HG03097 (cell line): ENCODE measurements at regions not wholly inside any gene's neighbourhood (a gene's known extent, or its start where the extent isn't known, plus 50 kb on each side); places are given as distances from the start of the nearest gene placed in this dataset.
"Not testable (repeated sequence)": the region's sequence is repeated elsewhere in the genome, so short reads cannot be mapped to it uniquely, and the experiment has no call there.

Source experiments
- ATAC-seq: cut with Tn5 transposase; IDR thresholded peaks from one replicate; pipeline ENCODE4 v1.9.1; 2021; ENCODE audit not compliant: unreplicated experiment, low FRiP score

DNA sequence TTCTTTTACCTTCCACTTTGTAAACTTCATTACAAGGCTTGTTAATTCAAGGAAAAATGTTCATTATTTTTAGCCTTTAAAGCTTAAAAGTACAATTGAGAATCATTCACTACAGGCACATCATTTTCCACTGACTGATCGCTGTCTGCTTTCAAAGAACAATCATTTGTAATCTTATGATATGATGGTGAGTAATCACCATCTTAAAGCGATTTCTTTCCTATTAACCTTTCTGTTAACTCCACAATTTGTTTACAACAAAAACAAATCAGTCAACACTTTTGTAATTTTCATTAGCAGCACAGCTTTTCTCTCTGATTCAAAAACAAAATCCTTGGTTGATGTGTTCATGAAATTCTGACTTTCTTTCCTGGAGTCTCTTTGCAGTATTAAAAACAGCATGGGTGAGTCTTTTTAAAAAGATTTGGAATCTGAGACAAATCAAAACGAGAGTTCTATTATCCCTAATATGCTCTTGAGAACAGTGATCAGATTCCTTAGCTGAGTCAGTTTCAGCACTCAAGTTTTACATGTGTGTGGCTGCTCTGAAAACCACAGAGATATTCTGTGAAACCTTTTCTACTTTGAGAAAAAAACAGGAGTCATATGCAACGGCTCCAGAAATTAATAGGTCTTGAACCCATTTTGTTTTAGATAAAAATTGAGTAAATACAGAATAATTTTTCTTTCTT, 145.8 kb upstream of the TMPRSS15 start:
- ATAC-seq = no peak

DNA sequence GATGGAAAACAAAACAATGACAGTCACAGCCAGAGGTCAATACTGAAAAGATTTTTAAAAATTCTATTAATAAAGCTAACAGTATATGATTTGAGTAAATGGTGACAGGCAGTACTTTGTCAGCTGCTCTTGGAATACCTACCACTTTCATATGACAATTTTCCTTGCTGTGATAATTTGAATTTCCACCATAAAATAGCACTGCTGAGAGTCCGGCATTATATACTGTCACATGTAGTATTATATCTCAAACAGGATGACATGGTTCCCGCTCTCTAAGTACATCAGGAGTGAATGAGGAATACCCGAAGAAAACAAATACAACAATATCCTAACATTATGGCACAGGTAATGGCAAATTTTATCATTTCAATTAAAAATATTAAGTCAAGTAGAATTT, 146.8 kb upstream of the TMPRSS15 start:
- ATAC-seq = no peak

DNA sequence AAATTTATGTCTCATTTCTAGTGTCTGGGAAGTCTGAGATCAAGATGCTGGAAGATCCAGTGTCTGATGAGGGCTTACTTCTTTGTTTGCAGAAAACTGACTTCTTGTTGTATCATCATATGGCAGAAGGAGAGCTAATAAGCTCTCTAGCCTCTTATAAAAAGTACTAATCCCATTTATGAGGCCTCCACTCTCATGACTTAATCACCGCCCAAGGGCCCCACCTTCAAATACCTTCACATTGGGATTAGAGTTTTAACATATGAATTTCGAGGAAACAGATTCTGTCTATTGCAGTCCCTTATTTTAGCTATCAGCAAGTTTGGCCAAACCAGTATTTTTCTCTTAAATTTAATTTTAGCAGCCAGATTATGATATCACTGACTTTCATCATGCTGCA, 150.2 kb upstream of the TMPRSS15 start:
- no peak for ATAC-seq

DNA sequence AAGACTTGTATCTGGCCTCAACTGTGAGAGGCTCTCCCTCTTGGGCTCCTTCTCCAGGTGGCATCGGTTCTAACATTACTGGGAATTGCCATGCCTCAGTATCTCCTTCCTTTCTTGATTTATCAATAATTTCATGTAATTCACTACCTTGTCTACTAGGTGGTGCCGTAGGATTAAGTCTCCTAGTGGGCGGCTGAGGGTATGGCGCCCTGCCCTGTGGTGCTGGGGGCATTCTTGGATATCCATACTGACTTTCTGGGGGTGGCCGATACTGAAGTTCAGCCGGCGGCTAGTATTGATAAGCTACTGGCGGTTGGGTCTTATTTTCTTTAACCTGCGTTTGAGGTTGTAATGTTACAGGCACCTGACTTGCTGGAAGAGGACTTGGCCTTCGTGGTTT, 164.2 kb upstream of the TMPRSS15 start:
- ATAC-seq = not testable (repeated sequence)

DNA sequence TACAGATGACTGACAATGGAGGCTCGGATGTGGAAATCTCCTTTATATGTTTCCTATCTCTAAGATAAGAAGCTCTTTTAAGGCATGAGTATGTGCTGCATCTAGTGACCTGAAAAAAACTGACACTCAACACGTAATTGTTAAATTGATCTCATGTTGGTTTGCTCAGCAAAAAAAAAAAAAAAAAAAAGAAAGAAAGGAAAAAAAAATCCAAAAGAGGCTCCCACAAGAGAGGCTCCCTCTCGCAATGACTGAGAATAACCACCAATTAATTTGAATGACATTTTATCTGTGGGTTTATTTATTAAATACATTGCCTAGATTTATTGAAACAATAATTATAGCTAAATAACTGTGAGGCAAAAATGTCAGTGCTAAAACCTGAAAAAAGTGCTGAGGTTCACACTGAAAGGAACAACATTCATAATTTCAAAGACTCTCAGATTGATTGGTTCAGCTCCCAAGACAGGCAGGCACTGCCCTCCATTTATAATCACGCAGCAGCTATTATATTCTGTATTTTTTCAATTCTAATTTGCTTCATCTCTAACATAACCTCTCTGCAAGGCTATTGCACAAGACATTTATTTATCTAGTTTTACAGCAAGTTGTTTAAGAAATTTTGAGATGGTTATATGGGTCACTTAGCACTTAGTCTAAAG, 184.5 kb upstream of the TMPRSS15 start:
- no peak for ATAC-seq

DNA sequence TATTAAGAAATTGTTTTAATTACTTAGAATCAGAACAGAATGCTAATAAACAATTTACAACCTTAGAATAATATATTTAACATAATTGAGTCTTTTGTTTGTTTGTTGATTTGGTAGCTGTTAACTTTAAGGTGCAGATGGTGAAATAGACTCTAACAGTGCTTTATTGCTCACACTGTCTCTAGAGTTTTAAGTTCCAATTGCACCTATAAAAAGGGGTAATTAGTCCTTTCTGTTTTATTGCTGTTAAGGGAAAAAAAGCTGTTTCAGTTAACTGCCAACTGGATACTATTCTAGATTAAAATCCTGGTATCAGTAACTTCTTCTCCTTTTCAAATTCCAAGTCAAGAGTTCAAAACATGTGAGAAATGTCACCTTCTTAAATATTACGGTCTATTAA, 197.6 kb upstream of the TMPRSS15 start:
- ATAC-seq = no peak

DNA sequence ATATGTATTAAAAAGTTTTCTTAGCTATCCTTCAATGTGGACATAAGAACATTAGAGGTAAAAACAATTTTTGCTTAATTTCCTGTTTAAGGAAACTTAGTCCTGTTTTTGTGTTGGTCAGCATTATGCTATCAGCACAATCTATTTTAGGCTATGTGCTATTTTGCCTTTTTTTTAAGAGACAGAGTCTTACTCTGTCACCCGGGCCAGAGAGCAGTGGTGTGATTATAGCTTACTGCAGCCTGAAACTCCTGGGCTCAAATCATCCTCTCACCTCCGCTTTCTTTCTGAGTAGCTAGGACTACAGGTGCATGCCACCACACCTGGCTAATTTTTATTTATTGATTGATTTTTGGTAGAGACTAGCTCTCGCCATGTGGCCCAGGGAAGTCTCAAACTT, 199.1 kb upstream of the TMPRSS15 start:
- no peak for ATAC-seq

DNA sequence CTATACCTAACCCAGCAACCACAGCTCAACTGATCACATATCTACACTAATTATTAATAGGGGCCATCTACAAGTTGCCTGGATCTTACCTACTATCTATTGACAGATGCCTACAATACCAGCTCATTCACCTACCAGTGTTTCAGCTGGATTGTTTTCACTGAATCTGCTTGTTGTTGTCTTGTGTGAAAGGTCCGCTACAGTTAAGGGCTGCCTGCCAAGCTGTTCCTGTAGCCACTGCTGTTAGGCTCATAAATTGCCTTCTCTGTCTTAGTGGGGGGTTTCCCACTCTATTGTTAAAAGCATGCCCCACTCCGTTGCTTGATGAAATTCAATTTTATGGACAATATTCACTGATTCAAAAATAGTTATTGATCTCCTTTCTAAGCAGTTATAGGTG, 199.7 kb upstream of the TMPRSS15 start:
- ATAC-seq = no peak

DNA sequence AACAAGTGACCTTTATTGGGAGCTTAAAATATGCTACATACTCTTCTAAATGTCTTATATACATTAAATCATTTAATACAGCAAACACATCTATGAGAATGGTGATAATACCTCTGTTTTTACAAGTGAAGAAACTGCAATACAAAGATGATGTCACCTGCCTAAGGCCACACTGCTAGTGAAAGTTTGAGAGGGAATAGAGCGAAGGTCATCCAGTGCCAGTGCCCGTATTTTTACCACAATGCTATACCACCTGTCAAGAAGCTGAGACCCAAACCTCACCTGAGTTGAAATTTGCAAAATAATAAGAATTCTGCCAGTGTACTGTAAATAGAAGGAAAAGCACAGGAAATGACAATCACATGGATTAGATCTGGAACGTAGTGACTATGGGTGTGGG, 200.4 kb upstream of the TMPRSS15 start:
- ATAC-seq = no peak

DNA sequence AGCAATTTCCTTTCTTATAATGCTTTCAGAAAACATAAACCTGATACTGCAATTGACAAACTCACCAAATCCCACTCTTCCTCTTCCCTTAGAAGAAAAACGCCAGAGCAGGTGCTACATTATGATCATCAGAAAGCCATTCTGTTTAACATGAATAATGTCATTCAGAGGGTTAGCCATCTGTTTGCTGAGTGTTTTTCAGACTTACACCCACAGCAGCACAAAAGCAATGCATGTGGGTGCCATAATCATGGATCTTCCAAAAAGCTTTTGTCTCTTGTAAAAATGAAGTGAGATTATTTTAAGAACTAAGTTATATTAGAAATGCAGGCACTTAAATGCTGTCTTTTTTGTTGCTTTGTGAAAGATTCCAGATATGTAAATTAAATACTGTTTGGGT, 204.6 kb upstream of the TMPRSS15 start:
- ATAC-seq = no peak

DNA sequence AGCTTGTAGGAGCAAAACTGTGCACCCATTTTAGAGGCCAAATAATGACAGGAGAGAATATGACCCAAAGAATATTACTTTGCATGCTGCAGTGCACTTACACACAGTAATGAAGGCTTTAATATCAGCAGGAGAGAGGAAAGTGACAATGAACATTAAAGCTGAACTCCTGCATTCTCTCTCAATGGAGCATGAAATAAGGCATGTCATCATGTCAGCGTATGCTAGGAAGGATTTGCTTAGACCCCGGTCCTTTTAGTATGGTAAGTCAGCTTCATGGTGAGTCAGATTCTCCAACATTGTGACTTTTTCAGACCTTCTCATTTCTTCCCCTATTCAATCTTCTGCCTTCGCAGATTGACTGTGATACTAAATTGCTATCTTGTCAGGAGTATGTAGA, 210.7 kb upstream of the TMPRSS15 start:
- no peak for ATAC-seq

DNA sequence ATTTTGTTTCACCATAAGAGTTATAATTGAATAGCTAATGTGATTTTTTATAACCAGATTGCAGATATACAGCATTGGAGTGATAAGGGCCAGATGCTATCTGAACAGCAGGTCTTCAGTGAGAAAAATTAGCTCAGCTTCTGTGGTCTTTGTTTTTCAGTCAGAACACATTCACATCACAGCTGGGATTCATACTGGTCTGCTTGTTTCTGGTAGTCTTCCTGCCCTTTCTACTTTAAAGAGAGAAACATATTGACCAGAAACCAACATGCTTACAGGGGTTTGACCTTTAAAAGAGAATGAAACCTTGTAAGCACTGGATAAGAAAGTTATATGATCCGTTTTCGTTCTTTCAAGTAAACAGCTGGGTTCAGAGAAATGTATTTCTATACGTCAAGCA, 213.7 kb upstream of the TMPRSS15 start:
- ATAC-seq = no peak

DNA sequence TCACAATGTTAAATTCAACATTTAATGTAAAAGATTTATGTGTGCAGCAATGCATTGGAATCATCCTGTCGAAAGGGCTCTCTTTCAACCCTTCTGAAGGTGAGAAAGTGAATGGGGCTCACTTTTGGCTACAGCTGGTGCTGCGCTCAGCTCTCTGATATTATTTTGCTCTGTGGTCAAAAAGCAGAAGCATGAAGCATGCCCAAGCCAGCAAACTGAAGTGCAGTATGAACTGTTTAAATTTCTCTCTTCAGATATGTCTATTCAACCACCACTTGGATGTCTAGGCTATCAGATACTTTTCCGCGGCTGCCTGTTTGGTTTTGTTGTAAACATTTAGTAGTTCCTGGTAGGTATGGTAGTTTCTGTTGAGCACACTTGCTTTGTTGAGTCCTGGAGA, 216.9 kb upstream of the TMPRSS15 start:
- ATAC-seq = no peak

DNA sequence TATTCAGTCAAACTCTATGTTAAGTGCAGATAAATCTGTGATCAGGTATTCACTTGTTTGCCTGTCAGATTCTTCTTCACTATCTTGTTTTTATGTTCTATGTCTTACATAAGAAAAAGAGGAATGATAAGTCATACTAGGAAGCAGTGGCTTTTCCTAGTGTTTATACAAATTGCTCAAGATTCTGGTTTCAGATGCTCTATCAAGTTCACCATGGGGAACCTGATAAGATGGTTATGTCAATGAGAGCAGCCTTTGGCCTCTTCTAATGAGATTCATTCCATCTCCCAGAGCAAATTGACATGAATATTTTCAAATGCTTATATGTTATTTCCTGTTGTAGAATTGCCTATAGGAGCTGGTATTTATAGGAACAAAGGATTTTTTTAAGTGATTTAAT, 218.8 kb upstream of the TMPRSS15 start:
- ATAC-seq = no peak

DNA sequence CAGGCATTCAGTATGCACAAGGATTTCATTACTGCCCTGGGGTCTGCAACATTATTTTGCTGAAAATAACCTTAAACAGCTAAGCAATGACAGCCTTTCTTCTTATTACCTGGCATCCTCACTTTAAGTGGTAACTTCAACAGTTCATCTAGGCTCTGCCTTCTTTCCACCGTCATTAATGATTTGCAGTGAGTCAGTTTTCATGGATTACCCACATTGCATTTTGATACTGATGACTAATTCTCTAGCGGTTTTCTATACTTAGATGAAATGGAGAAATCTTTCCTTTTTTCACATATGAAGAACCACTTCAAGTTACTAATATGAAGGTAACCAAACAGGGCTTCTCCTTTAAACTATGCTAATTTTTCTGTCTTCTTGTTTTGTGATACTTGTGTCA, 226.9 kb upstream of the TMPRSS15 start:
- ATAC-seq = no peak

DNA sequence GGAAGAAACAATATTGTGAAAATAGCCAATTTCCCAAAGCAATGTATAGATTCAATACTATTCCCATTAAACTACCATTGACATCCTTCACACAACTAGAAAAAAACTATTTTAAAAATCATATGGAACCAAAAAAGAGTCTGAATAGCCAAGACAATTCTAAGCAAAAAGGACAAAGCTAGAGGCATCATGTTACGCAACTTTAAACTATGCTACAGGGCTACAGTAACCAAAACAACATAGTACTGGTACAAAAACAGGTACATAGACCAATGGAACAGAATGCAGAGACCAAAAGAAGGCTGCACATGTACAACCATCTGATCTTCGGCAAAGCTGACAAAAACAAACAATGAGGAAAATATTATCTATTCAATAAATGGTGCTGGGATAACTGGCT, 233.3 kb upstream of the TMPRSS15 start:
- ATAC-seq = no peak

DNA sequence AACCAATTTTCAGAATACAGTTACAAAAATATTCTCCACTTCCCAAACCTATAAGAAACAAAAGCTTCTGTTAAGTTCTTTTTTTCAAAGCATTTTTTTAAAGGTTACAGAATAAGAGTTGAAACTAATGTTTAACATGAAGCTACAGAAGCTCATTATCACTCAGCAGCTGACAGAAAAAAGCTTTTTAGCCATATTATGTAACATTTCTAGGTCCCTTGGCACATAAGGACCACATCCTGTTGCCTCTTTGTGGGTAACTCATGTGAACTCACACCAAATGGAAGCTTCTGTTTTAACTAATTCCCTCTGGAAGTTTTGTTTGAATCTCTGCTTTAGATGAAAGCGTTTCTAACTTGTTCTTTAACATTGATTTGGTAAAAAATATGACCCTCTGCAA, 242.5 kb upstream of the TMPRSS15 start:
- ATAC-seq = no peak

DNA sequence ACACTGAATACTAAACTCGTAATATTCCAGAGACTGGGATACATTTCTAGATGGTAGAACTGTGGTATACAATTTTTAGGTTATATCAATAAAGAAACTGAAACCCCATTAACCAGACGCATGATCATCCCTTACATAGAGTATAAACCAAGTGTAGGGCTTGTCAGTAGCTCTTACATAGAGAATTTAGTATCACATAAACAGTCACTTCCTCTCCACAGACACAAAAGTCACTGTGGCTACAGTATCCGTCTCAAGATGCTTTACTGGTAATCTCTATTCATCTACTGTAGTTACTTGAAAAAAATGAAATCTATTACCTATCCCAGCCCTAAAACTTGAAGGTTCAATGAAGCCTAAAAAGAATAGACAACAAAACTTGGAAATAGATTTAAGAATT, 252.3 kb upstream of the TMPRSS15 start:
- no peak for ATAC-seq

DNA sequence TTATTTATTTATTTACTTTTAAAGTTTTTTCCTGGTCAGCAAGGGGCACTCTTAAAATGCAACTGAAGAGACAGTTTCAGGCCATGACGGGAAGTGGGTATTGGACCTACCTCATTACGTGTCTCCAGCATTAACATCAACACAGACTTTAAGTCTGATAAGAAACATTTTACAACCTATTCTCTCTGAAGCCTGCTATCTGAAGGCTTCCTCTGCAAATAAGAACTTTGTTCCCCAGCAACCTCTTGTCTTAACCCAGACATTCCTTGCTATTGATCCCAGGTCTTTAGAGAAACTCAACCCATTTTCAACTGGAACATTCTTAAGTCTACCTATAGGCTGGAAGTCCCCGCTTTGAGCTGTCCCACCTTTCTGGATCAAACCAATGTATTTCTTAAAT, 258.3 kb upstream of the TMPRSS15 start:
- no peak for ATAC-seq

DNA sequence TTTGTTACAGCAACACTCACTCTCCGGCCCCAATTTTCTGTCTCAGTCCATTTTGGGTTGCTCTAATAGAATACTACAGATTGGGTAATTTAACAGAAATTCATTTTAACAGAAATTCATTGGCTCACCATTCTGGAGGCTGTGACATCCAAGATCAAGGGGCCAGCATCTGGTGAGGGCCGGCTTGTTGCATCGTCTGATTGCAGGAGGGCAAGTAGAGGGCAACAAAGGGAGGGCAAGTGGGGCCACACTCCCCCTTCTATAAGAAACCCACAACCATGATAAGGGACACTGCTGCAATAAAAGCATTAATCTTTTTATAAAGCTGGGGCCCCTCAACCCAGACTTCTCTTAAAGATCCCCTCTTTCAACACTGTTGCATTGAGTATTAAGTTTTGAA, 260.1 kb upstream of the TMPRSS15 start:
- ATAC-seq = no peak

DNA sequence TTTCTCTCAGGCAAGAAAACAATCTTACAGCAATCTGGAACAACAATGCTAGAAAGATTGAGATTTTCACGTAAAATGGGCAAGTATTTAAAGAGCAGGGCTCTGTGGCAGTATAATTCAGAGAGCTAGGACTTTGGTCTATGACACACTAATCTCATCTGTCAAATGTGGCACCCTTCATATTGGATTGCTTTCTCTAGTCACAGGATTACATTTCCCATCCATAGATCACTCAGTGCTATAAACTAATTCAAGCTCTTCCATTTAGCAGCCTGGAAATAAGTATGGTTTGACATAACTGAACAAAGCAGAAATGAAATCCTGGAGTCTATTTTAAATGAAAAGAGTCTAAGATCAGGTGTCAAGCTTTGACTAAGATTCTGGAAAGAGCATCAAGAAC, 263.1 kb upstream of the TMPRSS15 start:
- ATAC-seq = no peak

DNA sequence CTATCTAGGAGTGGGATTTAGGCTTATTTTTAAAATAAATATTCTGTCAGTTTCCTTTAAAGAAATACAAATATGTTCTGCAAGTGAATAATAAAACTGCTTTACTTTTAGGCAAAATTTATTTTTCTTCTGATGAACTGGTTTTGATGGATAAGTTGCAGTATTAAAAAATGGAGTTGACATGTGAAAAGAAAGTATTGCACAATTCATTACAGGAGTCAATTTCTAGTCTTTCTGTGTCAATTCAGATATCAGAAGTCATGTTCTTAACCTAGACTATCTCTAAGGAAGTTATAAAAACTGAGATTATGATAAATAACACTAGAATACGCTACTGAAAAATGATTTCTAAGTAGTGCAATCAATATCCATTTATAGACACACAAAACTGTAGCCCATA, 270.2 kb upstream of the TMPRSS15 start:
- ATAC-seq = no peak

DNA sequence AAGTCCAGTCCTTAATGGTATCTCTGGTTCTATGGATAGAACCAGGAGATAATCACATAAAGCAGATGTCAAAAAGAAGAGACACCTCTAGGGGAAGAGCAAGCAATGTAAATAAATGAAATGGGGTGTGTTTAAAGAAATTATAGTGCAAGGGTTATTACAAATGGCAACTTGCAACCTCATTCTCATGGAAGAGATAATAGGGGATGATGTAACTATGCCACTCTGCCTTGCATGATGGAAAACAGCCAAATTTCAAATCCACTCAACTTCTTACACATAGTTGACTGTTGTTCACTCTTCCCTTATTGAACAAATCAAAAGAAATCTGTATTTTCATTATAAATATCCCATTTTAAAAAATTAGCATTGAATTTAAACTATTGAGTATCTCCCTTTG, 274.0 kb upstream of the TMPRSS15 start:
- ATAC-seq = no peak
